Left lobe of liver (tissue), 2 donors: ENCODE measurements at regions not wholly inside any gene's neighbourhood (a gene's known extent, or its start where the extent isn't known, plus 50 kb on each side); places are given as distances from the start of the nearest gene placed in this dataset.
"Not testable (repeated sequence)": the region's sequence is repeated elsewhere in the genome, so short reads cannot be mapped to it uniquely, and the experiment has no call there.

ENCODE experiments used
- ATAC-seq: fragments of 200-7000 bp; cut with Tn5 transposase; one replicate; pipeline ENCODE4 v1.9.1; 2020; ENCODE audit warnings: mild to moderate bottlenecking, moderate library complexity
- DNase-seq: peaks from one replicate; pipeline ENCODE4 v3.0.0-alpha.2; 2020; ENCODE audit warnings: low spot score
- donor health status: DM: no; HTN: no; CAD: no; lungs with moderate emphysema.
- donor health status: DM: no; HTN: yes; CAD: no.

- not testable (repeated sequence) for ATAC-seq
These were observed 52.8 kb downstream of the FOXD4L6 start for GRCh38 chr9:41075671-41076070.

GRCh38 chr9:41074356-41074942, 54.0 kb downstream of the FOXD4L6 start:
- peak; percentile 44 for DNase-seq
- ATAC-seq = peak; percentile 74

More at GRCh38 chr9:41075671-41076070, 52.8 kb downstream of the FOXD4L6 start:
- not testable (repeated sequence) for DNase-seq

DNA sequence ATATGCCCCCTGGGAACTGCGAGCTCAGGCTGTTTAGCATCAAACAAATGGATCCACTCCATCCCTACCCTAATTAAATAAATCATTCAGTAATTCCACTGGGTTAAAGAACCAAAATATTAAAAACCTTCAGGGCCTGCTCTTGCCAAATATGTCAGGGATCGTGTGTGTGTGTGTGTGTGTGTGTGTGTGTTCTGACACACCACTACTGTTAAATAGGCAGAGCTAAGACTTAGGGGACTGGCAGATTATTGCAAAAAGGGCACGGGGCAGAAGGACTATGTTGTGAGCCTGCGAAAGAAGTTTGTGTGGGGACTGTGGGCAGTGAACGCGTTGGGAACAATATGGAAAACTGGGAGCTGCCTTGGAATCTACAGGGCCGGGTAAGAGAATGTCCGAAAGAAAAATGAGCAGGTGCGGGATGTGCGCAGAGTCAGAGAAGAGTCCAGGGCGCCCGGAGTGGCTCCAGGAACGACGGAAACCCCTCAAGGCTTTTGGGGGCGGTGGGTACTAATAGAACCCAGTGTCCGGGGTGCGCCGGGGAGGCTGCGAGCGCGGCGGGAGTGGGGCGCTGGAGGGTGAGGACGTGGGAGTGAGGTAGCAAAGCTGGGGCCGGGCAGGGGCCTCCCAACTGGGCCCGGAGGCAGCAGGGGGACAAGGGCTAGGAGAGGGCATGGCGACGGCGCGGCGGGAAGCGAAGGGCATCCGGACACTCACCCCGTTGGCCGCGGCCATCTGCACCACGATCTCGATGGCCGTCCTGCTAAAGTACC, 54.8 kb downstream of the FOXD4L6 start:
- not testable (repeated sequence) for ATAC-seq, DNase-seq

DNA sequence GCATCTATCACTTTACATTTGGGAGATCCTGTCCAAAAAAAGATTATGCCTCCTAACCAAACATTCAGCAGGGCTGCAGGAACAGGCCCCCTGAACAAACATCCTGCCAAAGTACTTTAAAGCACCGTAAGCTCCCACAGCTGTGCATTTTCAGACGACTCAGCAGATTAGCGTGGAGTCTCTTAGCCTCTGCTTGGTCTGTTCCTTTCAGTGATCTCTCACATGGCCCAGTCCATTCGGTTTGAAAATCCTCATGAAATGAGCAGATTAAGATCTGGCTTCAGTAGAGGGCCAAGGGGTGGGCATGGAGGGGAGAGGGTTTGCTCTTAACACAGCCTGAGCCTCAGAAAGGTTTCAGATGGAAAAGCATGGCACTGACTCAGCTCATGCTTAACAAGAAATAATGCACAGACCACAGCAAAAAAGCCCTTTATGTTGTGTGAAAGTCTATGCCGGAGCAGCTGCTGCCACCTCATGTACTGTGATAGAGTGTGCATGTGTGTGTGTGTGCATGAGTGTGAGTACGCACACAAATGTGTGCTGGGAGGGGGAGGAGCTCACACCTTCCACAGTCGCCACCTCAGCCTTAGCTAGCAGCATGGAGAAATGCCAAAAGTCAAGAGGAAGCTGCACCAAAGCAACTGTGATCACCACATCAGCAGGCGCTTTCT, 64.2 kb downstream of the FOXD4L6 start:
- not testable (repeated sequence) for DNase-seq
- peak; percentile 28 for ATAC-seq

DNA sequence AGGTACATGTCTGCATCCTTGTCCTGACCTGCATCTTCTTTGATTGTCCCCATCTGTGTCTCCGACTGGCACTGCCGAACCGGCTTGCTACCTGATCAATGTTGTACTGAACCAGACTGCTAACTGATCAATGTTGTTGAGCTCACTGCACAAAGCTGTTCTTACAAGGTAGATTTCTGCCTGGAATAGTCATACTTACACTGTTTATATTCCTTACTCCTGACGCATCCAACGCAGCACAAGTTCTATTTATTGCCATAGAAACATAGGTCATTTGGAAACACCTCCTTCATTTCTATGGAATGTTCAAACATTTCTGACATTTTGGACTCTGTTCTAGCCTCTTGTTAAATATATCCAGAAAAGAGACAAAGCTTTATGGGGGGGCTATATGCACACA, 65.2 kb downstream of the FOXD4L6 start:
- ATAC-seq = not testable (repeated sequence)

DNA sequence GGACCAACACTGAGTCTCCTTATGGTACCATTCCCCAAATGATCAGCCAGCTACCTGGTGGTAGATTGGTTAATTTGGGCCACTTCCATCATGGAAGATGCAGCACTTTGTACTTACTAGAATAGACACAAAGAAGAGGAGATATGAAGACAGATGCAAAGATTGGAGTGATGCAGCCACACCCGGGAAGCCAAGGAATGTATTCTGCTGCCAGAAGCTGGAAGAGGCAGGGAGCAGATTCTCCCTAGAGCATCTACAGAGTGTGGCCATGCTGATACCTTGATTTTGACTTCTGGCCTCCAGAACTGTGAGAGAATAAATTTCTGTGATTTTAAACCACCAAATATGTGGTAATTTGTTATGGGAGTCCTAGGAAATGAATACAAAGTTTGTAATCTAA, 68.9 kb downstream of the FOXD4L6 start:
- not testable (repeated sequence) for DNase-seq, ATAC-seq

More for the DNA sequence above, 65.2 kb downstream of the FOXD4L6 start:
- not testable (repeated sequence) for DNase-seq

GRCh38 chr9:41053666-41054363, 74.7 kb downstream of the FOXD4L6 start:
- DNase-seq, ATAC-seq: not testable (repeated sequence)

DNA sequence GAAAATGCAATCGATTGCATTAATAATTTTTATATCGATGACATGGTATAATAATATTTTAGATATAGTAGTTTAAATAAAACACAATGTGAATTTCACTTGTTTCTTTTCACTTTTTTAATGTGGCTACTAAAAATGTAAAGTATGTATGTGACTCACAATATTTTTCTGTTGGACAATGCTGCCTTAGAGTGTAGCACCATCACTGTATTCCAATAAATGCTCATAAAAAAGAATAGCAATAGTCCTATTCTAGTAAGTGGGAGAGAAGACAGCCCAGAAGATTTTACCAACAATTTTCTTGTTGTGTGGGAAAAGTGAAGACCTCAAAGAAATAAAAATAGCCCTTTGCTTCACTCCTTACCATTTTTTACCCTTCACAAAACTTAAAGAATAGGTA, 79.8 kb downstream of the FOXD4L6 start:
- not testable (repeated sequence) for ATAC-seq, DNase-seq

- ATAC-seq, DNase-seq: not testable (repeated sequence)
These were observed 80.7 kb downstream of the FOXD4L6 start for GRCh38 chr9:41047792-41048191.

DNA sequence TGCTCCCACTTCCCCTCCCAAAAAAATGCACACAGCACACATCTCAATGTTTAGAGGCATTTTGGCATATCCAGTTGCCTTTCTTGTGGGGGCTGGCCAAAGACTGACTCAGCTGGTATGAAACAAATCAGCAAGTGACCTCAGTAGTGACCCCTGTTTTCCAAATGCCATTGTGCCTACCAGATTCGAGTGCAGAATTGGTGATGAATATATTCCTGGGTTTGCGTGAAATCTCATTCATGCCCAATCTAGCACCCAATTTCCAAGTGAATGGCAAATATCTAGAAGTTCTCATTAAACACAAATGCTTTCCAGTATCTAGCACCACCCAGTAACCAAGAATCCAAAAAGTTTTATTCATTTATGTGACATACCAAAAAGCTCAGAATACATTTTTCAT, 83.6 kb downstream of the FOXD4L6 start:
- not testable (repeated sequence) for DNase-seq, ATAC-seq

- not testable (repeated sequence) for ATAC-seq, DNase-seq
These were observed 85.0 kb downstream of the FOXD4L6 start for GRCh38 chr9:41043433-41043832.

GRCh38 chr9:41042111-41042510, 86.4 kb downstream of the FOXD4L6 start:
- DNase-seq, ATAC-seq: not testable (repeated sequence)

GRCh38 chr9:41040705-41041342, 87.7 kb downstream of the FOXD4L6 start:
- not testable (repeated sequence) for ATAC-seq, DNase-seq

GRCh38 chr9:41035276-41035675, 93.2 kb downstream of the FOXD4L6 start:
- DNase-seq, ATAC-seq: not testable (repeated sequence)

DNA sequence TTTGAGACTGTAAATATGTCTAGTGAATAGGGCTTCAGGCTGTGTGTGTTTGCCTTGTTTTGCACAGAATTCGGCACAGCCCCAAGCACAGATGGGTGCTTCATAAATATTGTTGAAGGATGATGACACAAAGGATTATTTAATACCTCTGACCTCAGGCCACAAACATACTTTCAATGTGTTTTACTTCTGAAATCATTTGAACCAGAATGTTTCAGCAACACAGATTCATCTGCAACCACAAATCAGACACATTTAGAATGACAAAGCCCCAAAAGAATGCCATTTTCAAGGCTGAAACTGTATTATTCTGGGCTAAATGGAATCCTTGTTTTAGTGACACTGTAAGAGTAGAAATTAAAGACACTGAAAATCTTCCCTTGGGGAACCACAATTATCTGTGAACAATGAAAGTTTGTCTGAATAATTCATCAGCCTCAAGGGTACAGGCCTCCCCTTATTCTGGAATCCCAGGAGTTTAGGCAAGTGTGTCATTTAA, 93.7 kb downstream of the FOXD4L6 start:
- not testable (repeated sequence) for DNase-seq

GRCh38 chr9:41033877-41034276, 94.6 kb downstream of the FOXD4L6 start:
- DNase-seq, ATAC-seq: not testable (repeated sequence)

More for the DNA sequence above, 93.7 kb downstream of the FOXD4L6 start:
- not testable (repeated sequence) for ATAC-seq

- ATAC-seq, DNase-seq: not testable (repeated sequence)
These were observed 95.1 kb downstream of the FOXD4L6 start for GRCh38 chr9:41033360-41033759.

- DNase-seq, ATAC-seq: not testable (repeated sequence)
These were observed 101.4 kb downstream of the FOXD4L6 start for GRCh38 chr9:41026912-41027676.

- not testable (repeated sequence) for ATAC-seq
These were observed 106.1 kb downstream of the FOXD4L6 start for GRCh38 chr9:41022365-41022764.

More at GRCh38 chr9:41022365-41022764, 106.1 kb downstream of the FOXD4L6 start:
- not testable (repeated sequence) for DNase-seq
